CD4-positive, alpha-beta T cell (primary cell): ENCODE measurements at regions not wholly inside any gene's neighbourhood (a gene's known extent, or its start where the extent isn't known, plus 50 kb on each side); places are given as distances from the start of the nearest gene placed in this dataset.

Experiments used
- ATAC-seq: fragments of 200-7000 bp; cut with Tn5 transposase; one replicate; pipeline ENCODE4 v1.10.0; 2022; ENCODE audit warnings: mild to moderate bottlenecking; ENCODE audit not compliant: poor library complexity
- CTCF ChIA-PET: fragments of 350-600 bp; sonication (Branson Sonifier 250); formaldehyde crosslinking; loops from one replicate; lab custom pipeline; 2021; ENCODE audit warnings: antibody characterized with exemption, inconsistent platforms; lab: Charles Lee
- POLR2A ChIA-PET: fragments of 350-600 bp; sonication (Branson Sonifier 250); formaldehyde crosslinking; loops from one replicate; lab custom pipeline; 2021; ENCODE audit warnings: antibody characterized with exemption, inconsistent platforms; lab: Charles Lee
- DNase-seq, 14 experiments: peaks; one replicate each; pipeline ENCODE4 v3.0.0-alpha.2; 2013 to 2020; ENCODE audit warnings: mixed read lengths in 2 of 14
- H3K27ac ChIP-seq, 2 donors: one replicate each; pipeline versions ENCODE4 v1.5.1 to v1.7.0; 2013; ENCODE audit warnings: low read length in 2 of 2, low read depth in 1 of 2, mild to moderate bottlenecking in 1 of 2
- H3K27me3 ChIP-seq, 2 experiments: 1 replicate in 1 of 2; 2 replicates in 1 of 2; pipeline versions ENCODE4 v1.6.1 to v1.7.0; 2013; ENCODE audit warnings: low read length in 2 of 2, control low read depth in 1 of 2, mild to moderate bottlenecking in 1 of 2, moderate library complexity in 1 of 2; ENCODE audit not compliant: insufficient read depth in 2 of 2, control insufficient read depth in 1 of 2
- H3K36me3 ChIP-seq: one replicate; pipeline ENCODE4 v1.6.1; 2013; ENCODE audit warnings: low read length, control low read depth; ENCODE audit not compliant: insufficient read depth
- H3K4me1 ChIP-seq: one replicate; pipeline ENCODE4 v1.6.1; 2013; ENCODE audit warnings: low read length, control low read depth; ENCODE audit not compliant: insufficient read depth
- H3K4me3 ChIP-seq: one replicate; pipeline ENCODE4 v1.5.1; 2013; ENCODE audit warnings: mild to moderate bottlenecking, low read length, moderate library complexity
- H3K9me3 ChIP-seq, 2 experiments: 1 replicate in 1 of 2; 2 replicates in 1 of 2; pipeline versions ENCODE4 v1.6.1 to v1.7.0; 2013; ENCODE audit warnings: low read length in 2 of 2, mild to moderate bottlenecking in 2 of 2, control low read depth in 1 of 2, moderate library complexity in 1 of 2; ENCODE audit not compliant: control insufficient read depth in 1 of 2, insufficient read depth in 1 of 2
- H3K27ac Mint-ChIP-seq: one replicate; pipeline ENCODE4 v1.8.0; 2020; ENCODE audit warnings: mixed read lengths
- H3K27me3 Mint-ChIP-seq: one replicate; pipeline ENCODE4 v1.8.0; 2021; ENCODE audit warnings: mixed read lengths
- H3K36me3 Mint-ChIP-seq: one replicate; pipeline ENCODE4 v1.8.0; 2021; ENCODE audit warnings: low read depth, mixed read lengths
- H3K4me1 Mint-ChIP-seq: one replicate; pipeline ENCODE4 v1.8.0; 2021; ENCODE audit warnings: low read depth, mixed read lengths
- H3K4me3 Mint-ChIP-seq: one replicate; pipeline ENCODE4 v1.8.0; 2020; ENCODE audit warnings: mild to moderate bottlenecking, mixed read lengths
- H3K9me3 Mint-ChIP-seq: one replicate; pipeline ENCODE4 v1.8.0; 2020; ENCODE audit warnings: mixed read lengths
- CTCF ChIP-seq: fragments of 200-600 bp; IDR thresholded peaks from one replicate; pipeline ENCODE4 v1.8.0; 2022; ENCODE audit warnings: antibody characterized with exemption, mild to moderate bottlenecking
- intact Hi-C, 2 experiments: fragments of 100-400 bp; cut with DNase I in 1 of 2; cut with micrococcal nuclease in 1 of 2; formaldehyde crosslinking; loops; one replicate each; pipeline versions ENCODE4 v1.15.1 to v1.9.0; 2023 to 2025; cut with DNase I, micrococcal nuclease

GRCh38 chr15:25527118-25527517 lies 88.3 kb upstream of the UBE3A start:
- Mint-ChIP-seq H3K36me3 (no peaks in the 10 kb centered on the region), H3K9me3 (peaks cover 7% of the 10 kb centered on the region), H3K27me3 (no peaks in the 10 kb centered on the region), H3K27ac (no peak overlapping the region), H3K4me1 (no peaks in the 10 kb centered on the region), H3K4me3 (no peak overlapping the region)
- Histone ChIP-seq H3K4me1 (no peaks in the 10 kb centered on the region), H3K27ac (no peak overlapping the region), H3K27me3 (no peaks in the 10 kb centered on the region), H3K9me3 (peaks cover 10 to 16% of the 10 kb centered on the region in 2 experiments), H3K4me3 (no peak overlapping the region), H3K36me3 (no peaks in the 10 kb centered on the region)
- DNase-seq: no peak
- no peak for ATAC-seq
- ChIA-PET POLR2A (no interaction called here), CTCF (no interaction called here)
- intact Hi-C loops: no loop called here
- no peak for TF ChIP-seq CTCF

GRCh38 chr15:25525741-25526140 lies 86.9 kb upstream of the UBE3A start:
- ChIA-PET CTCF (interaction anchor here (0.9 kb wide), 1 partner anchor 103 kb away, joined by 3 read pairs; no protein-coding TSS in a partner anchor), POLR2A (no interaction called here)
- Histone ChIP-seq H3K36me3 (no peaks in the 10 kb centered on the region), H3K4me3 (no peak overlapping the region), H3K27me3 (no peaks in the 10 kb centered on the region), H3K4me1 (no peaks in the 10 kb centered on the region), H3K27ac (no peak overlapping the region), H3K9me3 (peaks cover 10 to 22% of the 10 kb centered on the region in 2 experiments)
- H3K27ac Mint-ChIP-seq: no peak overlapping the region
- H3K27me3 Mint-ChIP-seq: peaks cover 12% of the 10 kb centered on the region
- no peak for TF ChIP-seq CTCF
- H3K4me3 Mint-ChIP-seq: no peak overlapping the region
- DNase-seq: no peak
- intact Hi-C loops: no loop called here
- ATAC-seq: no peak
- H3K9me3 Mint-ChIP-seq: peaks cover 12% of the 10 kb centered on the region
- no peaks in the 10 kb centered on the region for H3K4me1 Mint-ChIP-seq
- no peaks in the 10 kb centered on the region for H3K36me3 Mint-ChIP-seq

GRCh38 chr15:25515633-25516032 lies 76.8 kb upstream of the UBE3A start:
- DNase-seq (no peak), ATAC-seq (no peak)
- Histone ChIP-seq H3K27me3 (no peaks in the 10 kb centered on the region), H3K4me3 (no peak overlapping the region), H3K27ac (no peak overlapping the region), H3K4me1 (no peaks in the 10 kb centered on the region), H3K9me3 (no peaks in the 10 kb centered on the region), H3K36me3 (no peaks in the 10 kb centered on the region)
- H3K4me3 Mint-ChIP-seq: no peak overlapping the region
- no peak overlapping the region for H3K27ac Mint-ChIP-seq
- no peak for TF ChIP-seq CTCF
- no peaks in the 10 kb centered on the region for H3K4me1 Mint-ChIP-seq
- ChIA-PET CTCF (no interaction called here), POLR2A (no interaction called here)
- H3K27me3 Mint-ChIP-seq: peaks cover 9% of the 10 kb centered on the region
- no peaks in the 10 kb centered on the region for H3K36me3 Mint-ChIP-seq
- peaks cover 2% of the 10 kb centered on the region for H3K9me3 Mint-ChIP-seq
- intact Hi-C loops: no loop called here
